GM10248 (cell line): ENCODE measurements at regions not wholly inside any gene's neighbourhood (a gene's known extent, or its start where the extent isn't known, plus 50 kb on each side); places are given as distances from the start of the nearest gene placed in this dataset.

ENCODE experiments used
- CTCF ChIA-PET: fragments of 300-600 bp; sonication (Branson Sonifier 250); formaldehyde crosslinking; extraction: SDS; loops from one replicate; lab custom pipeline; 2021; ENCODE audit warnings: antibody characterized with exemption; lab: Yijun Ruan, JAX
- POLR2A ChIA-PET: fragments of 350-650 bp; sonication (Branson Sonifier 250); formaldehyde crosslinking; extraction: SDS; loops from one replicate; lab custom pipeline; 2020; ENCODE audit warnings: antibody characterized with exemption; lab: Yijun Ruan, JAX
- DNase-seq: peaks from one replicate; pipeline ENCODE4 v3.0.0; 2012; ENCODE audit errors: extremely low spot score
- TF ChIP-seq, protein P1 (sequence below): IDR thresholded peaks from 2 replicates; pipeline ENCODE4 v1.5.1; 2012; ENCODE audit warnings: mild to moderate bottlenecking, low read depth; ENCODE audit errors: extremely low read depth, missing control alignments, control extremely low read depth

DNA sequence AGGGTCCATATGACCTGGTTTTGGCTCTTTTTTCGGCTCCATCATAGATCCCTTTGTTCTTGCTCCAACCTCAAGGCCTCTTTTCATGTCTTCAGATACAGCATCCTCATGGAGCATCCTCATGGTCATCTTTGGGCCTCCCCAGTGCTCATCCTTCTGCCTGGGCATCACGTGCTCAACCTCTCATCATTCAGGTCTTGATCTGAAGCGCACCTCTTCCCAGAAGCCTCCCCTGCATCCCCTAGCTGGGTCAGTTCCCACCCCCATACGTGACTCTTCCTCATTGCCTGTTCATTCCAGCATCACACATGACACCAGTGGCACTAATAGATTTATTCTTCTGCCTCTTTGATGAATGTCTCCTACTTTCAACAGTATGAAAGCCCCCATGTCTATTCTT is 192.2 kb downstream of the MIAT start:
- CTCF ChIA-PET, result no interaction called here

DNA sequence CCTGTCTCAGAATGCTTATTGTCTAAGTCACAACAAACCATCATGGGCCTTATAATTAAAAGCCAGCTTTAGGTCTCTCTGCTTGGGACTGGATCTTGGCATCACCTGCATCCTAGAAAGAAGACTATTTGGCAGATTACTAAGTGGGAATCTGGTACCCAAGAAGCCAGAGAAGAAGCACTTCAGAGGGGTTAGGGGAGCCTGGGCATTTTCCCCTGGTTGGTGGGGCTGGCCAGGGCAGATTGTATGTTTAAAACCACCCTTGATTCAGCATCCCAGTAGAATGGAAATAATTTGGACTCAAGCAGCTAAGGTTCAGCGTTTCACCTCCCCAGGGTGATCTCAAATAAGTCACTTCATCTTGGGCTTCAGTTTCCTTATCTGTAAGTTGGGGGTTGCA is 193.7 kb downstream of the MIAT start:
- DNase-seq, result no peak
- ChIA-PET POLR2A (no interaction called here), CTCF (no interaction called here)
- TF ChIP-seq, protein P1, sequence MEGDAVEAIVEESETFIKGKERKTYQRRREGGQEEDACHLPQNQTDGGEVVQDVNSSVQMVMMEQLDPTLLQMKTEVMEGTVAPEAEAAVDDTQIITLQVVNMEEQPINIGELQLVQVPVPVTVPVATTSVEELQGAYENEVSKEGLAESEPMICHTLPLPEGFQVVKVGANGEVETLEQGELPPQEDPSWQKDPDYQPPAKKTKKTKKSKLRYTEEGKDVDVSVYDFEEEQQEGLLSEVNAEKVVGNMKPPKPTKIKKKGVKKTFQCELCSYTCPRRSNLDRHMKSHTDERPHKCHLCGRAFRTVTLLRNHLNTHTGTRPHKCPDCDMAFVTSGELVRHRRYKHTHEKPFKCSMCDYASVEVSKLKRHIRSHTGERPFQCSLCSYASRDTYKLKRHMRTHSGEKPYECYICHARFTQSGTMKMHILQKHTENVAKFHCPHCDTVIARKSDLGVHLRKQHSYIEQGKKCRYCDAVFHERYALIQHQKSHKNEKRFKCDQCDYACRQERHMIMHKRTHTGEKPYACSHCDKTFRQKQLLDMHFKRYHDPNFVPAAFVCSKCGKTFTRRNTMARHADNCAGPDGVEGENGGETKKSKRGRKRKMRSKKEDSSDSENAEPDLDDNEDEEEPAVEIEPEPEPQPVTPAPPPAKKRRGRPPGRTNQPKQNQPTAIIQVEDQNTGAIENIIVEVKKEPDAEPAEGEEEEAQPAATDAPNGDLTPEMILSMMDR, result no peak

More for the DNA sequence above, 192.2 kb downstream of the MIAT start:
- no peak for DNase-seq
- TF ChIP-seq, protein P1, result no peak
- POLR2A ChIA-PET, result no interaction called here

DNA sequence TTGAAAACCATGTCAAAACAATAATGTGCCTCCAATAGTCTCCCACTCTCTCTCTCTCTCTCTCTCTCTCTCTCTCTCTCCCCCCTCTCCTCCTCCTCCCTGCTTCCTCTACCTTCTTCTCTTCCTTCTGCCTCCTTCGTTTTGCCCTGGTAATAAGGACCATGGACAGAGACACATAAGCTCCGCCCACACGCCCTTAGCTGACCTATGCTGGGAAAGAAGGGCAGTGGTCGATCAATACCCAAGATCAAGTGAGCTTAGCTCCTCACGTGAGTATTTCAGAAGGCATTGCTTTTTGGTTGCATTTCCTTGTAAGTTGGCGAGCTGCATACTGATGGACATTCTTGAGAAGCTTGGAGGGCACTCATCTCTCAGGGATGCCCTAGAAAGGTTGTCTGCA is 194.8 kb downstream of the MIAT start:
- DNase-seq, result no peak
- ChIA-PET CTCF (interaction anchor here (0.9 to 1.4 kb wide), 3 partner anchors 12 to 14 kb away, joined by 3 to 5 read pairs (median 3); no protein-coding TSS in a partner anchor), POLR2A (no interaction called here)
- TF ChIP-seq, protein P1, result no peak

DNA sequence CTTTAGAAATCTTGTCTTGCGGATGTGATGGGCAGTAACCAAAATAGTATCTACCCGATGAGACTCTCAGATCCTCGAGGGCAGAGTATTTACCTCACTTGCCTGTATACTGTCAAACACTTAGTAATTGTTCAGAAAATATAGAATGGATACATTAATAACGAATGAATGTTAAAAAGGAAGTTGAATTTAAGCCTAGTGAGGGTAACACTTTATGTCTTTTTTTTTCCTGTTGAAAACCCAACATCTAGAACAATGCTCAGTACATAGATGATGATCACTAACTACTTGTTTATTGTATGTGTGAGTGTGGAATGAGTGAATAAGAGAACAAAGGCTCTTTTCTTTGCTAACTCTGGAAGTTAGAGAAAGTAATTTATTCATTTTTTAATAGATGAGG is 195.7 kb downstream of the MIAT start:
- CTCF ChIA-PET, result interaction anchor here (0.9 to 1.4 kb wide), 3 partner anchors 11 to 13 kb away, joined by 3 to 5 read pairs (median 3); no protein-coding TSS in a partner anchor
- POLR2A ChIA-PET, result no interaction called here
- no peak for DNase-seq
- TF ChIP-seq, protein P1, result no peak

DNA sequence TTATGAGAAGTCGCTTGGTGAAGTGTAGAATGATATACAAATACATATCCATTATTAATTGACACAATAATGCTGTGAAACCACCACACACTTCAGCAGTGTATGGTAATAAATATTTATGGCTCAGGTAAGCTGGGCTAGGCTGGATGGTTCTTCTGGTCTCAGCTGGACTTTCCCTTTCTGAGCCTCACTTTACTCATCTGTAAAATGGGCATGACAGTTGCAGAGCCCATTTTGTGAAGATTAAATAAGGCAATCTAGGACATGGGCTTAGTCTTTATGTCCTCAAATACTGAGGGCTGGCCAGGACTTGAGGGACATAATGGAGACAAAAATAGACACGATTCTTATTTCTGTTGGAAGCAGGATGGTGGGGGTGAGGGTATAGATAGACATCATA is 196.1 kb downstream of the MIAT start:
- ChIA-PET CTCF (interaction anchor here (1.4 kb wide), 1 partner anchor 14 kb away, joined by 3 read pairs; no protein-coding TSS in a partner anchor), POLR2A (no interaction called here)
- no peak for DNase-seq
- TF ChIP-seq, protein P1, result no peak

DNA sequence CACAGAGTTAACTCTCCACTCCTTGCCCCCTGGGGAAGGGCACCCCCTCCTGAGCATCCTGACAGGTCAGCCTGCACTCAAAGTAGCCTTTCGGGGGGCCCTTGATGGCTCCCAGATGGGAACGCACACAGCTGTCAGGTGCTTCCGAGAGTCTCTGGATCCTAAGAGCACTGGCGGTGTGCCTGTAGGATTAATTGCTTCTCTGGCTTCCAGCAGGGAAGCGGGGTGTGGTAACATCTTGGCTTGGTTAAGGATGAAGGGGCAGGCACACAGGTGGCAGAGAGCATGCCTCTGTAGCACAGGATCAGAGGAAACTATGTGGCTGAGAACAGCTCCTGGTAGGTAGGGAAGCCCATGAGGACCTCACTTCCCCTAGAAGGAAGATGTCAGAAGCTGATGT is 199.8 kb downstream of the MIAT start:
- TF ChIP-seq, protein P1, result no peak
- POLR2A ChIA-PET, result no interaction called here
- DNase-seq, result no peak
- CTCF ChIA-PET, result interaction anchor here (1.5 kb wide), 1 partner anchor 21 kb away, joined by 4 read pairs; no protein-coding TSS in a partner anchor

DNA sequence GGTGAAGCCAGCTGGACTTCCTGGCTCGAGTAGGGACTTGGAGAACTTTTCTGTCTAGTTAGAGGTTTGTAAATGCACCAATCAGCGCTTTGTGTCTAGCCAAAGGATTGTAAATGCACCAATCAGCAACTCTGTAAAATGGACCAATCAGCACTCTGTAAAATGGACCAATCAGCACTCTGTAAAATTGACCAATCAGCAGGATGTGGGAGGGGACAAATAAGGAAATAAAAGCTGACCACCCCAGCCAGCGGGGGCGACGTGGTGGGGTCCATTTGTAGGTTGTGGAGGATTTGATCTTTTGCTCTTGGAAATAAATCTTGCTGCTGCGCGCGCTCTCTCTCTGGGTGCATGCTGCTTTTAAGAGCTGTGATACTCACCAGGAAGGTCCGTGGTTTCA is 202.9 kb downstream of the MIAT start:
- CTCF ChIA-PET, result interaction anchor here (1.4 kb wide), 1 partner anchor 13 kb away, joined by 3 read pairs; no protein-coding TSS in a partner anchor
- DNase-seq, result no peak
- TF ChIP-seq, protein P1, result no peak
- POLR2A ChIA-PET, result no interaction called here
